HG03457 (cell line): ENCODE measurements at regions not wholly inside any gene's neighbourhood (a gene's known extent, or its start where the extent isn't known, plus 50 kb on each side); places are given as distances from the start of the nearest gene placed in this dataset.

Experiments used
- ATAC-seq: cut with Tn5 transposase; IDR thresholded peaks from one replicate; pipeline ENCODE4 v1.9.1; 2021; ENCODE audit warnings: moderate number of reproducible peaks; ENCODE audit not compliant: unreplicated experiment

DNA sequence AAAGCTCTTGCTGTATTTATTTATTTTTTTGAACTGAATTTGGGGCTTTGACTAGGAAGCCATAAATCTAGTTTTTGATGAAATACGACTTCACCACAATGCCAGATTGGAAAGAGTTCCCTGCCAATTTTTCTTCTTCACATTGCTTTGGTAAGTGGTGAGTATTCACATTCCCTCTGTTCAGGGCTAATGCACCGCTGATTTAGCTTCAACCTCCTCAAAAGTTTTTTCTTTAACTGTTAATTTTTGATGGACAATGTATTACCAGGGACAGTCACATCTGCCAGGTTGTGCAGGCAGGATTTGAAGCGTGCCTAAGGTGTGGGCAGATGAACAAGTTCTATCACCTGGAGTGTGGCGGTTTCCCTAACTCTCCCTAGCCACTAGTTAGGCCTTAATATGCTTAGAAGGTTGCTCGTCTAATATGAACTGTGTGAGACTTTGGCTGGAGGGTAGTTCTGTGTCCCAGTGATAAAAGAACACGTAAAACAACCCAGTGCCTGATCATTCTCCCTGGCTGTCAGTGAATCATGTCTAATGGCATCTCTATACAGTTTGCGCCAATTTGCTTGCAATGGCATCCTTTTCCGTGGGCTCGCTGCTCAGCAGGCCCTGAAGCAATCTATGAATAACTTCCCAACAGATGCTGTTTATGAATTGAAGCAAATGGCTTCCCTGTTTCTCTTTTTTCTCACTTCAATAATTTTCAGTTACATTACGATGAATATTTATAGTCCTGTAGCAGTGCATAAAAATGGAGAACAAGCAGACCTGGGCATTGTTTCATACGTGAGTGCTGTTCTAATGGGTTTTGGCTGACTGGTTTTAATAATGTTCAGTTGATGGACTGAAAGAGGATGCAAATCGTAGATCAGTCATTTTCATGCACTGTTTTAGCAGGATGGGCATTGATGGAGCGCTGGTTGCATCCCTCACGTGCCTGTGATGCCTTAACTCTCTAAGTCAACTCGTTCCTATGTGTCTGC is 243.2 kb upstream of the SUCLG2 start:
- no peak for ATAC-seq

DNA sequence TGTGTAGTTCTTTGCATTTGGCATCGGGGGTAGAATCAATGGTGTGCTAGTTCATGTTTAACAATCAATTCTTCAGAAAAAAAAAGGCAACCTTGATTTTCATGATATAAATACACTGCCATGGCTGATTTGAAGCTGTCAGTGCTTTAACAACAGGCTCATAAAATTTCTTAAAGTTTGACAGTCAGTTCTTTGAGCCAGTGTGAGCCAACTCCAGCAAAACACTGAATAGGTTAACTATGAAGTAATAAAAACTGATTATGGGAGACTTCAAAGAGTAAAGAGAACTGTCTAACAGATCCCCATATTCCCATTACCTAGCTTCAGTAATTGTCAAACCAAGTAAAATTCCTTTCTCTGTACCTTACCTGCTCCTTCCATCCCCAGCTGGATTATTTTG is 241.7 kb upstream of the SUCLG2 start:
- no peak for ATAC-seq

DNA sequence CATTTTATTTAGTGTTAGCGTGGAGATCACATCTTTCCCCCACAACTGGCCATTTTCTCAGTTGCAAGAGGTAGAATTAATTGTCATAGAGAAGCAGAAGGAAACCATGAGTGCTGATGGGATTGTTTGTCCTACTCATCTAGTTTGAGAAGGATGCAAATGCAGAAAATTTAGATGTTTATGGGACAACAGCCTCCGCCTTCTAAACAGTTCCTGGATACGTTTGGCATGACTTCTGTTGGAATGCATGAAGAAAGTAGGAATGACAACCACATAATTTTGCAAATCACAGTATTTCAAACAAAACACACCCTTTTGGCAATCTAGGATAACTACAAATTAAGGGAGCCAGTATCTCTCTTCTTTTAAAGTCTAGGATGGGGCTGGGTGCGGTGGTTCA is 240.1 kb upstream of the SUCLG2 start:
- ATAC-seq = no peak

DNA sequence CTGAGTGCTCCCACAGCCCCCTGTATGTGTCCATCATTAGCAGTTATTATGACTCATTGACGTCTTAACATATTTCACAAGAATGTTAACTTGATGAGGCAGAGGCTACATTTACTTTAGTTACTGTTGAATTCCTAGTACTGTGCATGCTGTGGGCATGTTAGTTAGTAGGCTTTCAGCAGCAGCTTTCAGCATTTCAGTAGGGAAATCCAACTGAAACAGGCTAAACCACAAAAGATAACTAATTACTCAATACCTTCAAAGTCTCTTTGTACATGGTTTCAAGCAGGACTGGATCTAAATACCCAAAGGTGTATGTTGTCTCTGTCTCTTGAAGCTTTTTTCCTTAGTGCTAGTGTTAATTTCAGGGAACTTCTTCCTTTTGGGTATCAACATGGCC is 229.9 kb upstream of the SUCLG2 start:
- ATAC-seq = no peak

DNA sequence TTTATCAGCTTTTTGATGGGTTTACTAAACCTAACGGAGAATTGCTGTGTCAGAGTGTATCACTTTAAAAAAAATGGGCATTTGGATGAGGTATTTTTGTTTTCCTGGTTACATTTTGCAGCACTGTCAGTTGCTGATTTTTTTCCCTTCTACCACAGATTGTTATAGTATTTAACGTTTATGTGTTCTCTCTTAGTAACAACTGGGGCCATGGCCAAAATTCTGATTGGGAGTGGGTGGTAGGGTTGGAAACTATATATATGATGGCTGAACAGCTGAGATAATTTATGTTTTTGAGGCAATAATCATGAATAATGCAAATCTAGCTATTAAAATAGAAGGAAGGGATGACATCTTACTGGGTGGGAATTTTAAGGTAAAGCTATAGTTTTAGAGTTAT is 229.4 kb upstream of the SUCLG2 start:
- no peak for ATAC-seq

DNA sequence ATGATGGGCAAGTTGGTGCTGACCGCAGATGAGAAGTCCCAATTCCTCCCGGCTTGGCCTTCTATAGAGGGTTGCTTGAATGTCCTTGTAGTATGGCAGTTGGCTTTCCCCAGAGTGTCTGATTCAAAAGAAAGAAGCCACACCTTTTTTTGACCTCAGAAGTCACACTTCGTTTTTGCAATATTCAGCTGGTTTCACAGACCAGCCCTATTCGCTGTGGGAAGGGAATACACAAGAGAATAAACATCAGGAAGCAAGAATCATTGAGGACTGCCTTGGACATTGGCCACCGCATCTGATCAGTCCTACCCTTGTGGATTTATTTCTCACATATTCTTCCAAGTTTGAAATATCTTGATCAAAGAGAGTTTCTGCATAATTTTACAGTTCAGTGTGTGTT is 228.6 kb upstream of the SUCLG2 start:
- ATAC-seq = no peak

DNA sequence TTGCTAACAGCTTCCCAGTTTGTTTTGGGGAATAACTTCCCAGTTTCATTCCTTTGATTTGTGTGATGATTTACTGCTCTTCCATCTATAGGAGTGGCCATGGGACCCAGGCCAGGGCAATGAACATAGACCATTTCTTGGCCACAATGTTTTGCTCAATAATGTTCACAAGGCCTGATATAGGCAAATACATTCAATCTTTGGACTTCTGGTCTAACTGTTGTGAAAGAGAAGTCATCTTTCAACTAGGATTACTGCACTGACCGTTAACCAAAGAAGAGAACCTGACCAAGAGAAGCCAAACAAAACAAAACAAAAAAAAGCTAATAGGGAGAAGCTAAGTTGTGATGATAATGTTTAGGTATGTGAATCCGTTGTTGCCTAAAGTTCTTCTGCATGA is 221.8 kb upstream of the SUCLG2 start:
- ATAC-seq = no peak

DNA sequence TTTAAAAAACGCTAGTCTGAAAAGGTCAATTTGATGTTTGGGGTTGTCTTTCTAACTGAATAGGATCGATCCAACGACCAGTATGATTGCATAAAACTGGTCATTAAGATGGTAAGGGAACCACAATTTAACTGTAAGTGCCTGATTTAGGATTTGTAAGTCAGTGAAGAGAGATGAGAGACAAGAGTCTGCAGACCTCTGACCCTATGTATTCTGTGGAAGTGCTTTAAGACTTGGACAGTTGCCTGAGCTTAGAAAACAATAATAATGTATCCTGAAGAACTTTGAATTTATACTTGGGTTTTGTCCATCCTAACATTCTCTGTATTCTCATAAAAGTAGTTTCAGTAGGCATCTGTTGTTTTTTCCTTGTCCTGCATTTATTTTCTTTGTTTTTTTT is 221.4 kb upstream of the SUCLG2 start:
- no peak for ATAC-seq

DNA sequence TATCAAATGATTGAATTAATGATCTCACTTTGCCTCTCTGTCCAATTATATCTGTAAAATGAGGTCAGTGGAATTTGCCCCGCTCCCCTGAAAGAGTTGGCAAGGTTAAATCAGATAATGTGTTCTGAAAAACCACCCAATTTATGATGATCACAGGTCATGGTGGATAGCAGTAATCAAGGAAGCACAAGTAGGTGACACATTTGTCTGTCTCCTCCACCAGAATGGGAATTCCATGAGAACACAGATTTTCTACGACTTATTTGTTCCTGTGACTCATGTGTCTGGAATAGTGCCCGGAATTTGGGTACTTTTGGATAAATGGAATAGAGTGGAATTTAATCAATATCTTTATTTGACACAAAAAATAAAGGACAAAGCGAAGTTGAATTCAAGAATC is 220.9 kb upstream of the SUCLG2 start:
- no peak for ATAC-seq

DNA sequence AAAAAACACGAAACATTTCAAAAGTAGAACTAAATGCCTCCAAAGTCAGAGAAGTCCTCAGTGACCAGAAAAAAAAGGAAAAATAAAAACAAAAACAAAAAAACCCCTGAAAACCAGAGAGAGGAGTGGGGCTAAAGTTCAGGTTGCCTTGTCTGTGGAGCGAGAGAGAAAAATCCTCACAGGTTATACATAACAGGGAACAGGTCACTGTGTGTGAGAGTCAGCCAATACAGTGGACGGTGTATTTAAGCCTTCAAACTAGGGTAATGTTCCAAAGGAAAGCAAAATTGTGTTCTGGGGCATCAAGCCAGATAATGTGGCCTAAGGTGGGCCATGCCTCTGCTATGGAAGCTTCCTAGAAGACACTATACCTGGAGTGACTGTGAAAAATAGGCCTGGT is 216.1 kb upstream of the SUCLG2 start:
- ATAC-seq = no peak

DNA sequence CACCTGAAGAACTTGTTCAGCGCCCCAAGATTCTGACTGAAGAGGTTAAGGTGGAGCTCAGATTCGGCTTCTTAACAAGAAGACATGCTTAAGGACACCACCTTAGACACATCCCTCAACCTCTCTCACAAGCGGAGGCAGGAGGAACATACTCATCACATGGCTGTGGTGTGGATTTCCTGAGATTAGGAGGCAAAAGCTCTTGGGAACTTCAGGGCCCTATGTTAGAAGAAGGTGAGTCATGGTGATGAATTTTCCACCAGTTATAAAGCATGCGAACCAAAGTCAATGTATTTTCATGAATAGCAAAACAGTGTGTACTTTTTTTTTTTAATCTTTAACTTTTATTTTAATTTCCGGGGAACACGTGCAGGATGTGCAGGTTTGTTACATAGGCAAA is 212.2 kb upstream of the SUCLG2 start:
- ATAC-seq = no peak

DNA sequence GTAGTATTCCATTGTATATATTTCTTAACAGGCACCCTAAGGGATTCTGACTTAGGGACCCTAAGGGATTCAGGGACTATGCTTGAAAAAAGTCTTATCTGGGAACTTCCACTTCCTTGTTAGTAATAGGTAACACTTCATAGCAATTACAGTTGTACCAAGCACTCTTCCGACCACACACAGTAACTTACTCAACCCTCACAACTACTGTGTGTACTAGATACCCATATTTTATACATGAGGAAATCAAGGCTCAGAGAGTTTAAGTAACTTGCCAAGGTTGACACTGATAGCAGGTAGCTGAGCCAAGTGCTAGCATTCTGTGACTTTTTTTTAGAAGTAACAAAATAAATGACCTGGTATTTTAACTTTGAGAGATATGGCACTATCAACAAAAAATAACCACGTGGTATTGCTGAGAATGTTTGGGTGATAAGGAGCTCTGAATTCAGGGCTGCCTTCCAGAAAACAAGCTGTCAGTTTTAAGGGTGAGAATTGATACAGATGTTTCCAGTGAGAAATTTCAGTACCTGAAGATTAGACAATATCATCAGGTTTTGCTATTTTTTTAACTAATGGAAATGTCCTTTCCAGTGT is 210.3 kb upstream of the SUCLG2 start:
- ATAC-seq = no peak

DNA sequence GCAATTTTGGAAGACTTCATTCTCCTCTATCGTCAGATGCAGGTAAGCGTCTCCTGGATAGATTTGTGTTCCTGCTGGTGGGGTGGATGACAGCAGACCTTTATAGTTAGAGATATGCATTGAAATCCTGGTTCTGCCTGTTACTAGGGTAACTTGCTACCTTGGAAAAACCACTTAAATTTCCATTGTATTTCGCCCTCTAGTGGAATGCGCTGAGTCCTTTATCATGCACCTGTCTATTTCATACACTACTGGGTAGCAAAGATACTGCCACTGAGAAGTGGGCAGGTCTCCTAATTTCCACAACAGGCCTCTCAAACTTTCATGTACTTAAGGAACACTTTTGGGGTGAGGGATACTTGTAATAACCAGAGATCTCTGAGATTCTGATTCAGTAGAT is 209.5 kb upstream of the SUCLG2 start:
- no peak for ATAC-seq

DNA sequence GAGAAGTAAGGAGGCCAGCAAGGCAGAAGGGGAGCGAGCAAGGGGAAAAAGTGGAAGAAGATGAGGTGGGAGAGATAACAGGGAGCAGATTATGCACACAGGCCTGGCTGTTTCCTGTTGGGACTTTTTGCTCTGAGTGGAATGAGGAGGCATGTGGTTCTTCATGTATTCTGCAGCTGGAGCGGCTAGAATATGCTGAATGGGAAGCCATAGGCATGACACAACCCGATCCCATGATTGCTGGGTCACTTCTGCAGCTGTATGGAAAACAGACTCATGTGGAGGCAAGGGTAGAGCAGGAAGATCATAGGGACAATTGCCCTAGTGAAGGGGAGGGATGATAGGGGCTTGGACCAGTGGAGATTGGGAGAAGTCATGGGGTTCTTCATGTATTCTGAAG is 206.0 kb upstream of the SUCLG2 start:
- ATAC-seq = no peak

DNA sequence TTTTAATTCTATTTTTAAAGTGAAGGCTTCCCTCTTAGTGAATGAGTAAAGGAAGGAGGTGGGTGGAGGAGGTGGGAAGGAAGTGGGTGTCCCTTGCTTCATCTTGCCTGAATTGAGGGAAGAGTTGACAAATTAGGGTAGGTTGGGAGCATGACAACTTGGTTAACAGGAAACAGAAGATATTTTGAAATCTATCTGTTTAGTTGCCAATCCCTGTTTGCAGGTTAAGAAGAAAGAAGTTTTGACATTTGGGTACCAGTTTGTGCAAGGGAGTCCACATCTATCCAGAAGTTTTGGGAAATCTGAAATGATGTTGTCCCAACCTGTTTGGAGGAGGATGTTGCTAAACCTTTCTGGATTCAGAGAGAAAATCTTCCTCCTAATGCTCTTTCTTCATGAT is 204.1 kb upstream of the SUCLG2 start:
- no peak for ATAC-seq

DNA sequence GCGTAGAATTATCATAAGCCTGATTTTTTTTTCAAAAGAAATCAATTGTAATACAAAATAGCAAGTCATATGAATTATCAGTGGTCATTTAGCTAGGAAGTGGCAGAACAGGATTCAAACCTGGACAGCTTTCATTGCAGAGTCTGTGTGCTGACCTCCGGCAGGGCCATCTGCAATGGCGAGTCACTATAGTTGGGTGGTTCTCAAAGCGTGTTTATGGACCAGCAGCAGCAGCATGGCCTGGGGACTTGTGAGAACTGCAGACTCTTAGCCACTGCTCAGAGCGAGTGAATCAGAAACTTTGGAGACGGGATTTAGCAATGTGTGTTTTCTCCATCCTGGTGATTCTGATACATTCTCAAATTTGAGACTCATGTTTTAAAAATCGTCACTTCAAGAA is 202.3 kb upstream of the SUCLG2 start:
- ATAC-seq = no peak

DNA sequence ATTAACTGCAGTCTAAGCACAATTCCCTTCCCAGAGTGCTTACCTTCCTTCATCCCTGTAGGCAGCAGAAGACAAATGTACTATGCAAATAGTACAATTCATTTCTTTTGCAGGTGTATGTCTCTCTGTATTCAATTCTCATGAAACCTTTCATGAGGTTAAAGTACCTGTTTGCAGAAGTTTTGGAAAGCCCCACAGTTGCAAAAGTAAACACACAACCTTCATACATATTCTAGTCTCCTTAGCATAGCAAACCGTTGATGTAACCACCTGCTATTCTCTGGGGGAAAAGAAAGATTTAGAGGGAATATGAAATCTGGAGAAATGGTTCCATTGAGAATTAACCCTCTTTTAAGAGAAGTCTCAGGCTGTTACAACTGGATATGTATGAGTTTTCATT is 200.3 kb upstream of the SUCLG2 start:
- ATAC-seq = no peak

DNA sequence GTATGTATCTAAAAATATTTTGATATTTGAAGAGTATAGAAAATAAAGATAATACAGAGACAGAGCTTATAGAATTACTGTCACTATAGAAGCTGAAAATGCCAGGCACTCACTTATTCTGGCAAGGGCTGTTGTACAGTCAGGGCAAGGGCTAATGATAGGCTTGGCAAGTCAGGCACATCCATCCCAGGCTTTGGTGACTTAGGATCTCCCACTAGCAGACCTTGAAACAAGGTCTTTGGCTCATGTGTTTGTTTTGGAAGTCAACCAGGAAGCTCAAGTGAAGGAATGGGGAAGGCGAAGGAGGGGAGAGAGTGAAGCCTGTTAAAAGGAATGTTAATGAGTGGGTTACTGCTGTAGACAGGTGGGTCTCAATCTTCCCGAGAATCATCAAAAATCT is 199.1 kb upstream of the SUCLG2 start:
- ATAC-seq = no peak

DNA sequence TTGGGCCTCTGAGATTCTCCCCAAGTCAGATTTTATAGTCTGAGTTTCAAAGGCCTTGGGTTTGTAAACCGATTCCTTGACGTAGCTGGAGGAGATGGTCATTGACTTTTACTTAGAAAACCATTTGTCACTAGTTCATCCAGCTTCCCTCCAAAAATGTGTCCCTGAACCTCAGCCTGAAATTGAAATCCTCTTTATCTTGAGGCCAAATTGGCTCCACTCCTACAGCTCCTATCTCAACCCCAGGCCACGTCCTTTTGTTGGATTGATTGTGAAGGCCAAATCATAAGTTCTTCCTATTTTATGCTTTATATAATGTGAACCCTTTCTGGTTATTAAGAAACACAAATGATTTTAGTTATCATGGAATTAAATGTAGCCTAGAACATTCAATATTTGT is 193.9 kb upstream of the SUCLG2 start:
- no peak for ATAC-seq

DNA sequence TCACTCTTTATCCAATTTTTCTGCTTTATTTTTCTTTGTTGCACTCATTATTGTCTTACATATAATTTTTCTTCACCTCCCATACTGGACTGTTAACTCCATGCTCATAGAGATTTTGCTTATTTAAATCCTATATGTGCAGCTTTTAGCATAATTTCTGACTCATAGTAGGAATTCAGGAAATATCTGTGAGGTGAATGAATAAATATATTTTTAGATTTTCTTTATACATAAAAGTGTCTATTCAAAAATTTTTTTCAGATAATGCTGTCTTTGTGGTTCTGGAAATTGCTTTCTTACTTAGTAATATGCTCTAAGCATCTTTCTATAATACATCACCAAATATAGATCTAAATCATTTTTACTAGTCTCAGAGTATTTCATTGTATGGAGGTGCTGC is 191.8 kb upstream of the SUCLG2 start:
- no peak for ATAC-seq

DNA sequence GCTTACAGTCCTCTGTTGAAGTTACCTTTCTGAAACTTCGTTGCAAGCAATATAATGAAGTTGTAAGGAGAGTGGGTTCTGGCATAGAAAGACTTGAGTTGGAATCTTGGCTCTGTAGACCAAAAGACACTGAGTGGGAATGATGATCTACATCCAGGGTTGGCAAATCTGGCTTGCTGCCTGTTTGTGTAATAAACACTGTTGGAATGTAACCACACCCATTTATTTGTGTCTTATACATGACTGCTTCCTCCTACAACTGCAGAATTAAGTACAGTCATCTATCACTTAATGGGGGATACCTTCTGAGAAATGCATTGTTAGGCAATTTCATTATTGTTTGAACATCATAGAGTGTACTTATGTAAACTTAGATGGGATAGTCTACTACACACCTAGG is 178.4 kb upstream of the SUCLG2 start:
- no peak for ATAC-seq

DNA sequence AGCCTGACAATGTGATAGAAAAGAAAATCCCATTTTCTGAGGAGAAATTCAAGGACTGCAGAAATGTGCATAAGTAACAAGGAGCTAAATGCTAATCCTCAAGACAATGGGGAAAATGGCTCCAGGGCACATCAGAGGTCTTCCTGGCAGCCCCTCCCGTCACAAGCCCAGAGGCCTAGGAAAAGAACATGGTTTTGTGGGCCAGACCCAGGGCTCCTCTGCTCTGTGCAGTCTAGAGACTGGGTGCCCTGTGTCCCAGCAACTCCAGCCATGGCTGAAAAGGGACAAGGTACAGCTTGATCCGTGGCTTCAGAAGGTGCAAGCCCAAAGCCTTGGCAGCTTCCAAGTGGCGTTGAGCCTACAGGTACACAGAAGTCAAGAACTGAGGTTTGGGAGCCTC is 176.8 kb upstream of the SUCLG2 start:
- no peak for ATAC-seq
